GM23338 (cell line): ENCODE measurements at regions not wholly inside any gene's neighbourhood (a gene's known extent, or its start where the extent isn't known, plus 50 kb on each side); places are given as distances from the start of the nearest gene placed in this dataset.

Experiments
- CREB1 ChIP-seq: fragments of 250-450 bp; sonication (Bioruptor Pico); IDR thresholded peaks from 2 replicates; pipeline ENCODE4 v1.5.0; 2020; ENCODE audit warnings: low read depth, mild to moderate bottlenecking, moderate library complexity
- EZH2 ChIP-seq: fragments of 200-600 bp; sonication (generic); IDR thresholded peaks from one replicate; pipeline ENCODE4 v1.8.0; 2017; ENCODE audit warnings: antibody characterized with exemption, mild to moderate bottlenecking, low read depth; ENCODE audit not compliant: unreplicated experiment
- EZH2phosphoT487 ChIP-seq: fragments of 200-600 bp; sonication (generic); IDR thresholded peaks from one replicate; pipeline ENCODE4 v1.8.1; 2018; ENCODE audit warnings: antibody characterized with exemption; ENCODE audit not compliant: unreplicated experiment
- JUNB ChIP-seq: IDR thresholded peaks from one replicate; pipeline ENCODE4 v1.6.1; 2016; ENCODE audit warnings: antibody characterized with exemption; ENCODE audit not compliant: unreplicated experiment
- NANOG ChIP-seq: IDR thresholded peaks from 2 replicates; pipeline ENCODE4 v1.6.1; 2016; ENCODE audit warnings: antibody characterized with exemption, borderline replicate concordance
- POLR2AphosphoS5 ChIP-seq: IDR thresholded peaks from 2 replicates; pipeline ENCODE4 v1.6.1; 2016; ENCODE audit warnings: antibody characterized with exemption, low read depth
- STAT1 ChIP-seq: IDR thresholded peaks from one replicate; pipeline ENCODE4 v1.6.1; 2016; ENCODE audit warnings: antibody characterized with exemption; ENCODE audit not compliant: unreplicated experiment
- TF ChIP-seq, protein P1 (sequence below), 2 experiments: fragments of 200-600 bp in 1 of 2; sonication (generic) in 1 of 2; conservative IDR thresholded peaks; 2 replicates each; pipeline versions ENCODE4 v1.5.1 to v1.6.1; 2016 to 2017; ENCODE audit warnings: antibody characterized with exemption in 2 of 2, low read depth in 2 of 2, mild to moderate bottlenecking in 2 of 2, moderate library complexity in 1 of 2

DNA sequence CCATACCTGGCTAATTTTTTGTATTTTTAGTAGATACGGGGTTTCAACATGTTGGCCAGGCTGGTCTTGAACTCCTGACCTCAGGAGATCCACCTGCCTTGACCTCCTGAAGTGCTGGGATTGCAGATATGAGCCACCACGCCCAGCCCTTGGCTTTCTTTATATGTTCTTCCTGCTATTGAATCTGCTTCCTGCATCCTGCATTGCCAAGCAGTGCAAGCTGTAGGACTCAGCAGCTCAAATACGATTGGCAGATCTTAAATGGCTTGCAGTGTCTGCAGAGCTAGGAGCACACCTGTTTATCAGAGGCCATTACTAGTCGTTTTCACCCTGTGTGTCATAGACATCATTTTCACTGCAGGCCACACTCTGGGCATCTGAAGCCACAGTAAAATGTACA lies 426.2 kb upstream of the PPP2R3A start:
- TF ChIP-seq CREB1: no peak
- TF ChIP-seq, protein P1, sequence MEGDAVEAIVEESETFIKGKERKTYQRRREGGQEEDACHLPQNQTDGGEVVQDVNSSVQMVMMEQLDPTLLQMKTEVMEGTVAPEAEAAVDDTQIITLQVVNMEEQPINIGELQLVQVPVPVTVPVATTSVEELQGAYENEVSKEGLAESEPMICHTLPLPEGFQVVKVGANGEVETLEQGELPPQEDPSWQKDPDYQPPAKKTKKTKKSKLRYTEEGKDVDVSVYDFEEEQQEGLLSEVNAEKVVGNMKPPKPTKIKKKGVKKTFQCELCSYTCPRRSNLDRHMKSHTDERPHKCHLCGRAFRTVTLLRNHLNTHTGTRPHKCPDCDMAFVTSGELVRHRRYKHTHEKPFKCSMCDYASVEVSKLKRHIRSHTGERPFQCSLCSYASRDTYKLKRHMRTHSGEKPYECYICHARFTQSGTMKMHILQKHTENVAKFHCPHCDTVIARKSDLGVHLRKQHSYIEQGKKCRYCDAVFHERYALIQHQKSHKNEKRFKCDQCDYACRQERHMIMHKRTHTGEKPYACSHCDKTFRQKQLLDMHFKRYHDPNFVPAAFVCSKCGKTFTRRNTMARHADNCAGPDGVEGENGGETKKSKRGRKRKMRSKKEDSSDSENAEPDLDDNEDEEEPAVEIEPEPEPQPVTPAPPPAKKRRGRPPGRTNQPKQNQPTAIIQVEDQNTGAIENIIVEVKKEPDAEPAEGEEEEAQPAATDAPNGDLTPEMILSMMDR (conservative IDR thresholded peaks at IDR 0.05; ENCODE audit: low read depth in 2 of 2): no peak
- TF ChIP-seq POLR2AphosphoS5: no peak
- no peak for TF ChIP-seq NANOG
- no peak for TF ChIP-seq STAT1
- no peak for TF ChIP-seq EZH2
- no peak for TF ChIP-seq EZH2phosphoT487
- TF ChIP-seq JUNB: no peak
